IMR-90 (cell line): ENCODE measurements at regions not wholly inside any gene's neighbourhood (a gene's known extent, or its start where the extent isn't known, plus 50 kb on each side); places are given as distances from the start of the nearest gene placed in this dataset.

Experiments
- ATAC-seq: fragments of 200-7000 bp; cut with Tn5 transposase; 2 replicates; pipeline ENCODE4 v1.9.1; 2020; ENCODE audit warnings: low read depth, mild to moderate bottlenecking, moderate library complexity
- BruUV-seq: library from RNA; stranded (reverse); fragments of 400-500 nt; replicated peaks from 2 replicates; lab custom pipeline; 2021; lab: Mats Ljungman, UMichigan
- CTCF ChIA-PET: fragments of 300-600 bp; formaldehyde crosslinking; extraction: SDS; loops from one replicate; lab custom pipeline; 2021; ENCODE audit warnings: antibody characterized with exemption; lab: Yijun Ruan, JAX
- POLR2A ChIA-PET: fragments of 300-600 bp; sonication (Branson Sonifier 250); formaldehyde crosslinking; loops from one replicate; lab custom pipeline; 2022; ENCODE audit warnings: antibody characterized with exemption; ENCODE audit not compliant: unreplicated experiment; lab: Charles Lee
- DNase-seq: peaks from one replicate; pipeline ENCODE4 v3.0.0; 2013
- H2AFZ ChIP-seq: replicated peaks from 2 replicates; pipeline ENCODE3; 2013; ENCODE audit warnings: low read length, mild to moderate bottlenecking; ENCODE audit not compliant: poor library complexity
- H2AK5ac ChIP-seq: 2 replicates; pipeline ENCODE4 v1.6.1; 2013; ENCODE audit warnings: low read depth, low read length, inconsistent platforms
- H2AK9ac ChIP-seq: replicated peaks from 2 replicates; pipeline ENCODE3; 2013; ENCODE audit warnings: mild to moderate bottlenecking, low read depth, low read length, moderate library complexity; ENCODE audit not compliant: poor library complexity
- H2BK120ac ChIP-seq: 2 replicates; pipeline ENCODE4 v1.6.1; 2013; ENCODE audit warnings: low read depth, low read length, inconsistent platforms
- H2BK15ac ChIP-seq: 3 replicates; pipeline ENCODE4 v1.6.1; 2013; ENCODE audit warnings: low read depth, low read length, inconsistent platforms
- H2BK20ac ChIP-seq: 2 replicates; pipeline ENCODE4 v1.6.1; 2013; ENCODE audit warnings: low read depth, mild to moderate bottlenecking, inconsistent platforms, low read length, moderate library complexity
- H2BK5ac ChIP-seq: 2 replicates; pipeline ENCODE4 v1.6.1; 2013; ENCODE audit warnings: mild to moderate bottlenecking, low read depth, low read length, inconsistent platforms; ENCODE audit not compliant: poor library complexity, severe bottlenecking
- H3K14ac ChIP-seq: replicated peaks from 2 replicates; pipeline ENCODE4 v1.6.1; 2013; ENCODE audit warnings: low read depth, low read length, inconsistent platforms
- H3K18ac ChIP-seq: 2 replicates; pipeline ENCODE4 v1.6.1; 2013; ENCODE audit warnings: low read depth, low read length, control low read depth
- H3K23ac ChIP-seq: 2 replicates; pipeline ENCODE4 v1.6.1; 2013; ENCODE audit warnings: low read depth, low read length, inconsistent platforms
- H3K27ac ChIP-seq: 2 replicates; pipeline ENCODE4 v1.5.1; 2013; ENCODE audit warnings: mild to moderate bottlenecking, control low read depth, low read length; ENCODE audit not compliant: insufficient read depth
- H3K27me3 ChIP-seq: 2 replicates; pipeline ENCODE4 v1.6.1; 2013; ENCODE audit warnings: low read length; ENCODE audit not compliant: control insufficient read depth, insufficient read depth
- H3K36me3 ChIP-seq: 2 replicates; pipeline ENCODE4 v1.6.1; 2013; ENCODE audit warnings: low read length, mixed read lengths; ENCODE audit not compliant: control insufficient read depth, insufficient read depth
- H3K4ac ChIP-seq: 2 replicates; pipeline ENCODE4 v1.6.1; 2013; ENCODE audit warnings: low read depth, low read length, inconsistent platforms
- H3K4me1 ChIP-seq: 2 replicates; pipeline ENCODE4 v1.6.1; 2013; ENCODE audit warnings: low read length, mixed read lengths; ENCODE audit not compliant: control insufficient read depth, insufficient read depth
- H3K4me2 ChIP-seq: 2 replicates; pipeline ENCODE4 v1.6.1; 2013; ENCODE audit warnings: low read depth, mild to moderate bottlenecking, control low read depth, low read length, moderate library complexity
- H3K4me3 ChIP-seq: 2 replicates; pipeline ENCODE4 v1.5.1; 2013; ENCODE audit warnings: low read depth, mild to moderate bottlenecking, control low read depth, low read length, moderate library complexity; ENCODE audit not compliant: insufficient read depth
- H3K56ac ChIP-seq: 2 replicates; pipeline ENCODE4 v1.6.1; 2013; ENCODE audit warnings: low read length, inconsistent platforms; ENCODE audit not compliant: insufficient read depth; ENCODE audit errors: extremely low read depth
- H3K79me1 ChIP-seq, 2 experiments: 2 replicates each; pipeline ENCODE4 v1.6.1; 2013; ENCODE audit warnings: low read length in 2 of 2, inconsistent platforms in 1 of 2, low read depth in 1 of 2
- H3K9ac ChIP-seq: 2 replicates; pipeline ENCODE4 v1.6.1; 2013; ENCODE audit warnings: low read depth, low read length, control low read depth
- H3K9me1 ChIP-seq: 2 replicates; pipeline ENCODE4 v1.6.1; 2013; ENCODE audit warnings: low read length, inconsistent platforms; ENCODE audit not compliant: insufficient read depth
- H3K9me3 ChIP-seq: 2 replicates; pipeline ENCODE4 v1.6.1; 2013; ENCODE audit warnings: low read length; ENCODE audit not compliant: control insufficient read depth, insufficient read depth
- H4K20me1 ChIP-seq: 2 replicates; pipeline ENCODE4 v1.6.1; 2013; ENCODE audit warnings: low read length, inconsistent platforms; ENCODE audit not compliant: insufficient read depth
- H4K5ac ChIP-seq: 2 replicates; pipeline ENCODE4 v1.6.1; 2013; ENCODE audit warnings: mild to moderate bottlenecking, low read depth, low read length, control low read depth
- H4K8ac ChIP-seq, 2 experiments: 2 replicates each; pipeline ENCODE4 v1.6.1; 2013; ENCODE audit warnings: low read depth in 2 of 2, low read length in 2 of 2, control low read depth in 1 of 2, inconsistent platforms in 1 of 2
- H4K91ac ChIP-seq: 2 replicates; pipeline ENCODE4 v1.6.1; 2013; ENCODE audit warnings: low read depth, low read length, inconsistent platforms; ENCODE audit not compliant: insufficient read depth
- CEBPB ChIP-seq: IDR thresholded peaks from 2 replicates; pipeline ENCODE4 v1.6.1; 2012; ENCODE audit warnings: low read depth, low read length, improper control_type of control experiment
- MXI1 ChIP-seq: IDR thresholded peaks from 2 replicates; pipeline ENCODE4 v1.6.1; 2012; ENCODE audit warnings: low read depth, mild to moderate bottlenecking, low read length, moderate library complexity, borderline replicate concordance
- RCOR1 ChIP-seq: IDR thresholded peaks from 2 replicates; pipeline ENCODE4 v1.6.1; 2012; ENCODE audit warnings: mild to moderate bottlenecking, low read length, improper control_type of control experiment; ENCODE audit not compliant: insufficient replicate concordance
- RFX5 ChIP-seq: IDR thresholded peaks from 2 replicates; pipeline ENCODE4 v1.8.0; 2012; ENCODE audit warnings: low read depth, mild to moderate bottlenecking, low read length, moderate library complexity
- WGBS, 2 experiments: methylation state at CpG; one replicate each; pipeline versions ENCODE4 v1.1.5 to v1.1.7; 2013; ENCODE audit warnings: missing lambda C conversion rate in 2 of 2; ENCODE audit not compliant: insufficient read length in 1 of 2; ENCODE audit errors: extremely low coverage in 2 of 2; 5-methylcytosine and 5-hydroxymethylcytosine counted together
- dilution Hi-C: fragments of 300-500 bp; cut with HindIII; formaldehyde crosslinking; loops from one replicate; pipeline ENCODE4 v1.14.3; 2018; ENCODE audit warnings: low sequenced_read_pairs; ENCODE audit not compliant: unreplicated experiment
- in situ Hi-C: fragments of 300-500 bp; cut with MboI; formaldehyde crosslinking; loops from 3 replicates; pipeline ENCODE4 v1.14.3; 2019; ENCODE audit warnings: low sequenced_read_pairs, inconsistent platforms, mixed read lengths
- intact Hi-C: fragments of 100-400 bp; cut with micrococcal nuclease; formaldehyde crosslinking; loops from 2 replicates; pipeline ENCODE4 v1.10.0; 2022
- TF ChIP-seq, protein P1 (sequence below): fragments of 150-350 bp; IDR thresholded peaks from 2 replicates; pipeline ENCODE4 v1.6.1; 2016; ENCODE audit warnings: low read depth, mild to moderate bottlenecking, low read length, moderate library complexity, borderline replicate concordance
- TF ChIP-seq, protein P2 (sequence below): conservative IDR thresholded peaks from 2 replicates; pipeline ENCODE4 v1.5.1; 2012; ENCODE audit warnings: mild to moderate bottlenecking, low read depth, low read length, improper control_type of control experiment

DNA sequence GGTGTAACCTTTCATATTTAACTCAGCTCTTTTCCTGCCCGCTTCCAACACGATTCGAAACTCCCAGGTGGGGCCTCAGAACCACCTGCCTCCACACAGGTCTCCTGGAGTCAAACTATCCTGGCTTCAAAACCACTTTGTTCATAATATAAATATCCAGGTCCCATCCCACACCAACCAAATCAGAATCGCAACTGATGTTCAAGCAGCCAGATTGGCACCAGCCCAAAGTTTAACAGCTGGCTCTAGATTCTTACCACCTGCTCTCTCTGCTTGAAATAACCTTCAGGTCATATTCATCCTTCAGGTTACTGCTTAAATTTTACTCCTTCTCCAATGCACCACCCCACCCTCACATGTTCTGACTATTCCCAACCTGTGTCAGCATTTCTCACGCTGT is 231.4 kb upstream of the TRPM3 start:
- Histone ChIP-seq H4K91ac (no peak overlapping the region), H3K79me1 (no peaks in the 10 kb centered on the region), H3K27me3 (no peaks in the 10 kb centered on the region), H3K9me1 (no peaks in the 10 kb centered on the region), H2AFZ (no peak overlapping the region), H3K56ac (no peak overlapping the region), H3K14ac (no peak overlapping the region), H3K9ac (no peak overlapping the region), H3K4ac (no peak overlapping the region), H4K5ac (no peak overlapping the region), H3K9me3 (no peaks in the 10 kb centered on the region), H3K36me3 (no peaks in the 10 kb centered on the region), H2BK120ac (no peak overlapping the region), H3K18ac (no peak overlapping the region), H4K8ac (no peak overlapping the region), H3K27ac (no peak overlapping the region), H2AK9ac (no peak overlapping the region), H2BK5ac (no peak overlapping the region), H3K4me3 (no peak overlapping the region), H4K20me1 (no peaks in the 10 kb centered on the region), H3K23ac (no peak overlapping the region), H2BK15ac (no peak overlapping the region), H2BK20ac (no peak overlapping the region), H3K4me1 (no peaks in the 10 kb centered on the region), H3K4me2 (no peak overlapping the region), H2AK5ac (no peak overlapping the region)
- ATAC-seq (no peak), DNase-seq (no peak)
- intact Hi-C loops (no loop called here), dilution Hi-C loops (no loop called here), in situ Hi-C loops (no loop called here)
- ChIA-PET CTCF (no interaction called here), POLR2A (no interaction called here)
- no peak for TF ChIP-seq MXI1
- TF ChIP-seq, protein P1, sequence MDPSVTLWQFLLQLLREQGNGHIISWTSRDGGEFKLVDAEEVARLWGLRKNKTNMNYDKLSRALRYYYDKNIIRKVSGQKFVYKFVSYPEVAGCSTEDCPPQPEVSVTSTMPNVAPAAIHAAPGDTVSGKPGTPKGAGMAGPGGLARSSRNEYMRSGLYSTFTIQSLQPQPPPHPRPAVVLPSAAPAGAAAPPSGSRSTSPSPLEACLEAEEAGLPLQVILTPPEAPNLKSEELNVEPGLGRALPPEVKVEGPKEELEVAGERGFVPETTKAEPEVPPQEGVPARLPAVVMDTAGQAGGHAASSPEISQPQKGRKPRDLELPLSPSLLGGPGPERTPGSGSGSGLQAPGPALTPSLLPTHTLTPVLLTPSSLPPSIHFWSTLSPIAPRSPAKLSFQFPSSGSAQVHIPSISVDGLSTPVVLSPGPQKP, result no peak
- no peak for TF ChIP-seq RFX5
- TF ChIP-seq, protein P2, sequence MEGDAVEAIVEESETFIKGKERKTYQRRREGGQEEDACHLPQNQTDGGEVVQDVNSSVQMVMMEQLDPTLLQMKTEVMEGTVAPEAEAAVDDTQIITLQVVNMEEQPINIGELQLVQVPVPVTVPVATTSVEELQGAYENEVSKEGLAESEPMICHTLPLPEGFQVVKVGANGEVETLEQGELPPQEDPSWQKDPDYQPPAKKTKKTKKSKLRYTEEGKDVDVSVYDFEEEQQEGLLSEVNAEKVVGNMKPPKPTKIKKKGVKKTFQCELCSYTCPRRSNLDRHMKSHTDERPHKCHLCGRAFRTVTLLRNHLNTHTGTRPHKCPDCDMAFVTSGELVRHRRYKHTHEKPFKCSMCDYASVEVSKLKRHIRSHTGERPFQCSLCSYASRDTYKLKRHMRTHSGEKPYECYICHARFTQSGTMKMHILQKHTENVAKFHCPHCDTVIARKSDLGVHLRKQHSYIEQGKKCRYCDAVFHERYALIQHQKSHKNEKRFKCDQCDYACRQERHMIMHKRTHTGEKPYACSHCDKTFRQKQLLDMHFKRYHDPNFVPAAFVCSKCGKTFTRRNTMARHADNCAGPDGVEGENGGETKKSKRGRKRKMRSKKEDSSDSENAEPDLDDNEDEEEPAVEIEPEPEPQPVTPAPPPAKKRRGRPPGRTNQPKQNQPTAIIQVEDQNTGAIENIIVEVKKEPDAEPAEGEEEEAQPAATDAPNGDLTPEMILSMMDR, result no peak
- no peak for TF ChIP-seq RCOR1
- no peak for TF ChIP-seq CEBPB
- BruUV-seq, result no TSS peak
- 63% methylated on average over 3 of the region's 5 CpGs; no CpG with 5 or more reads in 1 of the 2 experiments for WGBS, 2 experiments
